ENCODE measurements at regions not wholly inside any gene's neighbourhood (a gene's known extent, or its start where the extent isn't known, plus 50 kb on each side); places are given as distances from the start of the nearest gene placed in this dataset.
"Not testable (repeated sequence)": the region's sequence is repeated elsewhere in the genome, so short reads cannot be mapped to it uniquely, and the experiment has no call there.

DNA sequence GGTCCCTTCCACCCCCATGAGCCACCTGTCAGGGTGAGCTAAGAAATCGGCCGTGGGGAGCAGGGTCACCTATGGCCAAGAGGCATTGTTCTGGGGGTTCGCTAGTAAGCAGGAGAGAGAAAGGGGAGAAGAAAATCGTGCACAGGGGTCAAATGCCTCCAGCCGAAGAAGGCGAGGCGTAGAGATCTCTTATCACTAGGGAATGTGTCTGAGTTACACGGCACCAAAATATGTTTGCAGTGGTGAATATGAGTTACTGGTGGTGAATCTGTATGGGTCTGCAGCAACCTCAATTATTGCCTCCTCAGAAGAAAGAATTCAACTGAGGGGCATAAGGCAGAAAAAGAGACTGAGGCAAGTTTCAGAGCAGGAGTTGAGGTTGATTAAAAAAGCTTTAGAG is 54.2 kb upstream of the RABGAP1L start:
- no peak overlapping the region for H3K4me3 ChIP-seq (ENCODE audit: low read depth, low read length)
- no peak for DNase-seq (ENCODE audit: low read depth)
- TF ChIP-seq, protein P1, sequence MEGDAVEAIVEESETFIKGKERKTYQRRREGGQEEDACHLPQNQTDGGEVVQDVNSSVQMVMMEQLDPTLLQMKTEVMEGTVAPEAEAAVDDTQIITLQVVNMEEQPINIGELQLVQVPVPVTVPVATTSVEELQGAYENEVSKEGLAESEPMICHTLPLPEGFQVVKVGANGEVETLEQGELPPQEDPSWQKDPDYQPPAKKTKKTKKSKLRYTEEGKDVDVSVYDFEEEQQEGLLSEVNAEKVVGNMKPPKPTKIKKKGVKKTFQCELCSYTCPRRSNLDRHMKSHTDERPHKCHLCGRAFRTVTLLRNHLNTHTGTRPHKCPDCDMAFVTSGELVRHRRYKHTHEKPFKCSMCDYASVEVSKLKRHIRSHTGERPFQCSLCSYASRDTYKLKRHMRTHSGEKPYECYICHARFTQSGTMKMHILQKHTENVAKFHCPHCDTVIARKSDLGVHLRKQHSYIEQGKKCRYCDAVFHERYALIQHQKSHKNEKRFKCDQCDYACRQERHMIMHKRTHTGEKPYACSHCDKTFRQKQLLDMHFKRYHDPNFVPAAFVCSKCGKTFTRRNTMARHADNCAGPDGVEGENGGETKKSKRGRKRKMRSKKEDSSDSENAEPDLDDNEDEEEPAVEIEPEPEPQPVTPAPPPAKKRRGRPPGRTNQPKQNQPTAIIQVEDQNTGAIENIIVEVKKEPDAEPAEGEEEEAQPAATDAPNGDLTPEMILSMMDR (conservative IDR thresholded peaks at IDR 0.05; ENCODE audit: low read depth, low read length): no peak

DNA sequence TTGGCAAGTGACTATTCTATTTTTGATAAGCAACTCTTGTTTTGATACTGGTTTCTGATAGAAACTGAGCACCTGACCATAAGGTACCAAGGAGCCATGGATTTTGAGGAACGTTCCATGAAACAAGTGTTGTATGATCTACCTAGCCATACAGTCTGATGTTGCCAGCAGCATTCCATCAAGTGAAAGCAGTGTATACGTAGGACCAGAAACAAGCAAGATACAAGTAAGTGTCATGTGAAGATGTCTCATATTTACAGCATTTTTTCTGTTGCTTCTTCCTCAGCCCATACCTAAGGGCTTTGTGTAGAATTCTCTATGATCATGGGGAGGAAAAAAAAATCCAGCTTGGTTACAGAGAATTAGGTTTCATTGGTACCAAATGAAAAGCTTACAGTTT is 55.6 kb upstream of the RABGAP1L start:
- TF ChIP-seq, protein P1 (conservative IDR thresholded peaks at IDR 0.05; ENCODE audit: low read depth, low read length): no peak
- no peak overlapping the region for H3K4me3 ChIP-seq (ENCODE audit: low read depth, low read length)
- no peak for DNase-seq (ENCODE audit: low read depth)

- not testable (repeated sequence) for DNase-seq (ENCODE audit: low read depth); H3K4me3 ChIP-seq (ENCODE audit: low read depth, low read length)
Measured at GRCh38 chr1:174101976-174102375, 57.3 kb upstream of the RABGAP1L start.

DNA sequence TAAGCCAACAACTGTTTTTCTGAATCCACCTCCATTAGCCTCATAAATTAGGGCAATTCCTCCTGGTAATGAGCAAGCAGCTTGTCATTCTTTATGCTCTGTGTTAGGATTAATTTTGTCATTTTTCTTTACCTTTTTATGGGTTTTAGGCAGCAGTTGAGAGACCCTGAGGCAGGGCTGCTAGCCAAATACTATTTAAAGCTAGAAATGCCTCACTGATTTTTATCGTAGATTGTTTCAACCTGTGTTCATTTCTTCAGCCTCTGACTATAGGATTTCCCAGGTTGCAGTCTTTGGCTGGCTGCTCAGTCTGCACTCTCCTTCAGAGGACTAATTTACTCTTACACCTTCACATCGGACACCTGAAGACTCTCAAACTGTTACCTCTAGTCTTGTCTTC is 61.9 kb upstream of the RABGAP1L start:
- DNase-seq (ENCODE audit: low read depth): no peak
- TF ChIP-seq, protein P1 (conservative IDR thresholded peaks at IDR 0.05; ENCODE audit: low read depth, low read length): no peak
- H3K4me3 ChIP-seq (ENCODE audit: low read depth, low read length): no peak overlapping the region

DNA sequence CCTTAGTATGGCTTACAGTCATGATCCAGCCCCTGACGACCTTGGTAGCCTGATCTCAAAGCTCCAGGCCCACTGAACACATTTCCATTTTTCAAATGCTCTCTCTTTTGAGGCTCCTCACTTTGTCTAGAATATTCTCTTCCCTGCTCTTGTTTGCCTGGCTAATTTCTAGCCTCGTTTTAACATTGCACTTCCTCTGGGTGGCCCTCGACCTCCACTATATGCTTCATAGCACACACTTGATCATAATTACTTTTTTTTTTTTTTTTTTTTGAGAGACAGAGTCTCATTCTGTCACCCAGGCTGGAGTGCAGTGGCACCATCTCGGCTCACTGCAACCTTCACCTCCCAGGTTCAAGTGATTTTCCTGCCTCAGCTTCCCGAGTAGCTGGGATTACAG is 65.5 kb upstream of the RABGAP1L start:
- TF ChIP-seq, protein P1 (conservative IDR thresholded peaks at IDR 0.05; ENCODE audit: low read depth, low read length): peak; percentile 55
- DNase-seq (ENCODE audit: low read depth); H3K4me3 ChIP-seq (ENCODE audit: low read depth, low read length): not testable (repeated sequence)

DNA sequence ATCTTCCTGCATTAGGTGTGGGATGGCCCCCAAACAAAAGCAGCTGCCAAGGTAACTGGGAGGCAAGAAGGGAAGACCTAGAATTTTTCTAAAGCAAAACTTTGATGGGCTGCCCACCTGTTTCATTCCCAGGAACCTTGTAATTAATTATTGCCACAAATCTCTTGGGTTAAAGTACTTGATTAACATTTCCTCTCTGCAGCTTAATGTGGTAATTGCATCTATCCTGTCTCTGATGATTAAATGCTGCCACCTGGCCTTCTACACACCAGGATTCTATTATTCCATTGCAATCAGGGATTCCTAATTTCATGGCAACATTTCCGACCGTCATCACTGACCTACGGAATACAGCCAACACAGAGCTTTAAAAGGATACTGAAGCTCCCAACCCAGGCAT is 68.3 kb upstream of the RC3H1 start:
- TF ChIP-seq, protein P1 (conservative IDR thresholded peaks at IDR 0.05; ENCODE audit: low read depth, low read length): no peak
- H3K4me3 ChIP-seq (ENCODE audit: low read depth, low read length): no peak overlapping the region
- DNase-seq (ENCODE audit: low read depth): no peak

DNA sequence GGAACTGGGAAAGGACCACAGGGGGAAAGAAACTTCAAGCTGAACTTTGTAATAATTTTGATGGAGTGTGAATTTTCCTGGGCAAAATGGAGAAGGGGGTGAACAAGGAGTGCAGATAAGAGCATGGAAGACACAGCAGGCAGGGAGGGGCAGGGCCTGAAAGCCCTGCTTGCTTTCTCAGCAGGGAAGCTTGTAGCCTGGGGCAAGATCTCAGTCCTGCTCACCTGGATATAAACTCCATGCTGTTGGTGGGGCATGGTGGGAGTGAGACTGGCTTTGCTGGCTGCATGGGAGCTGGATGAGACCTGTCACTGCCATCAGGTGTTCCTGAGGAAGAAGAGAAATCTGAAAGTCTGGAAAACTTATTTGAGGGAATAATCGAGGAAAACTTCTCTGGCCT is 58.7 kb upstream of the RC3H1 start:
- TF ChIP-seq, protein P1 (conservative IDR thresholded peaks at IDR 0.05; ENCODE audit: low read depth, low read length): no peak
- DNase-seq (ENCODE audit: low read depth): no peak
- no peak overlapping the region for H3K4me3 ChIP-seq (ENCODE audit: low read depth, low read length)

- TF ChIP-seq, protein P1 (conservative IDR thresholded peaks at IDR 0.05; ENCODE audit: low read depth, low read length): no peak
- H3K4me3 ChIP-seq (ENCODE audit: low read depth, low read length): no peak overlapping the region
- DNase-seq (ENCODE audit: low read depth): no peak
Measured at GRCh38 chr1:174079796-174080195, 57.6 kb upstream of the RC3H1 start.

GRCh38 chr1:174078916-174079315 is 56.8 kb upstream of the RC3H1 start:
- H3K4me3 ChIP-seq (ENCODE audit: low read depth, low read length); DNase-seq (ENCODE audit: low read depth): not testable (repeated sequence)

Measured in epithelial cell of proximal tubule (primary cell).